ENCODE measurements at regions not wholly inside any gene's neighbourhood (a gene's known extent, or its start where the extent isn't known, plus 50 kb on each side); places are given as distances from the start of the nearest gene placed in this dataset.

- DNase-seq (ENCODE audit: low read depth in 2 of 2): no peak
Measured at GRCh38 chr18:54769526-54770464, 58.5 kb upstream of the RAB27B start.

- no peak for DNase-seq (ENCODE audit: low read depth in 2 of 2)
Measured at GRCh38 chr18:54772056-54772455, 56.2 kb upstream of the RAB27B start.

- DNase-seq (ENCODE audit: low read depth in 2 of 2): no peak
Measured at GRCh38 chr18:54774423-54774822, 53.9 kb upstream of the RAB27B start.

- DNase-seq (ENCODE audit: low read depth in 2 of 2): no peak
Measured at GRCh38 chr18:54774981-54775665, 53.2 kb upstream of the RAB27B start.

- DNase-seq (ENCODE audit: low read depth in 2 of 2): no peak
Measured at GRCh38 chr18:54775686-54776085, 52.6 kb upstream of the RAB27B start.

- no peak for DNase-seq (ENCODE audit: low read depth in 2 of 2)
Measured at GRCh38 chr18:54776282-54776977, 51.8 kb upstream of the RAB27B start.

GRCh38 chr18:54777118-54777791 lies 51.0 kb upstream of the RAB27B start:
- no peak for DNase-seq (ENCODE audit: low read depth in 2 of 2)

GRCh38 chr18:54777989-54778388 lies 50.3 kb upstream of the RAB27B start:
- DNase-seq (ENCODE audit: low read depth in 2 of 2): no peak
